Tibial artery (tissue), 4 donors: ENCODE measurements at regions not wholly inside any gene's neighbourhood (a gene's known extent, or its start where the extent isn't known, plus 50 kb on each side); places are given as distances from the start of the nearest gene placed in this dataset.

Source experiments
- DNase-seq, 2 donors: peaks; one replicate each; pipeline ENCODE4 v3.0.0-alpha.2; 2019
- H3K27ac ChIP-seq, 2 donors: fragments of 200-600 bp; sonication (generic) in 1 of 2; 1 replicate in 1 of 2; 2 replicates in 1 of 2; pipeline ENCODE4 v1.5.1; 2018 to 2019; ENCODE audit warnings: mild to moderate bottlenecking in 1 of 2
- H3K27me3 ChIP-seq, 2 donors: fragments of 200-600 bp; sonication (generic) in 1 of 2; one replicate each; pipeline versions ENCODE4 v1.5.1 to v1.6.0; 2016 to 2019
- H3K36me3 ChIP-seq, 3 donors: fragments of 200-600 bp; sonication (generic) in 2 of 3; one replicate each; pipeline ENCODE4 v1.5.1; 2016 to 2019; ENCODE audit warnings: mild to moderate bottlenecking in 2 of 3
- H3K4me1 ChIP-seq, 4 donors: fragments of 200-600 bp; sonication (generic) in 2 of 4; 1 replicate in 3 of 4; 2 replicates in 1 of 4; pipeline ENCODE4 v1.5.1; 2016 to 2019
- H3K4me3 ChIP-seq, 2 donors: fragments of 200-600 bp; sonication (generic) in 1 of 2; 1 replicate in 1 of 2; 2 replicates in 1 of 2; pipeline ENCODE4 v1.5.1; 2018 to 2019; ENCODE audit warnings: mild to moderate bottlenecking in 2 of 2
- H3K9me3 ChIP-seq, 3 donors: fragments of 200-600 bp; sonication (generic) in 1 of 3; one replicate each; pipeline ENCODE4 v1.5.1; 2016 to 2019
- CTCF ChIP-seq, 2 experiments: fragments of 200-600 bp in 1 of 2; fragments of 450-650 bp in 1 of 2; IDR thresholded peaks; one replicate each; pipeline ENCODE4 v1.5.1; 2017 to 2019; ENCODE audit warnings: antibody characterized with exemption in 2 of 2, mild to moderate bottlenecking in 1 of 2, moderate library complexity in 1 of 2
- intact Hi-C: fragments of 100-400 bp; cut with DNase I; formaldehyde crosslinking; loops from one replicate; pipeline ENCODE4 v1.15.0; 2023; ENCODE audit warnings: low total_unique reads

- no peaks in the 10 kb centered on the region for H3K36me3 ChIP-seq
- no peaks in the 10 kb centered on the region for H3K27me3 ChIP-seq
- intact Hi-C loops: no loop called here
- H3K4me3 ChIP-seq: no peak overlapping the region
- H3K27ac ChIP-seq: no peak overlapping the region
- H3K4me1 ChIP-seq: no peaks in the 10 kb centered on the region
- TF ChIP-seq CTCF (IDR thresholded peaks at IDR 0.05): no peak
- H3K9me3 ChIP-seq: no peaks in the 10 kb centered on the region
- no peak for DNase-seq
These were observed 101.6 kb upstream of the SPRY4 start for GRCh38 chr5:142426129-142427014.

- TF ChIP-seq CTCF (IDR thresholded peaks at IDR 0.05): no peak
- no peak for DNase-seq
- H3K36me3 ChIP-seq: no peaks in the 10 kb centered on the region
- no peaks in the 10 kb centered on the region for H3K9me3 ChIP-seq
- no peak overlapping the region for H3K27ac ChIP-seq
- H3K27me3 ChIP-seq: no peaks in the 10 kb centered on the region
- no peak overlapping the region for H3K4me3 ChIP-seq
- intact Hi-C loops: no loop called here
- no peaks in the 10 kb centered on the region for H3K4me1 ChIP-seq
These were observed 100.7 kb upstream of the SPRY4 start for GRCh38 chr5:142425286-142426065.

GRCh38 chr5:142422429-142422828 is 97.6 kb upstream of the SPRY4 start:
- TF ChIP-seq CTCF (IDR thresholded peaks at IDR 0.05): no peak

GRCh38 chr5:142421621-142422397 is 97.0 kb upstream of the SPRY4 start:
- Histone ChIP-seq H3K36me3 (no peaks in the 10 kb centered on the region), H3K27ac (no peak overlapping the region)
- no peak for TF ChIP-seq CTCF (IDR thresholded peaks at IDR 0.05)

More at GRCh38 chr5:142422429-142422828, 97.6 kb upstream of the SPRY4 start:
- no peak for DNase-seq
- no peaks in the 10 kb centered on the region for H3K27me3 ChIP-seq
- intact Hi-C loops: no loop called here
- H3K27ac ChIP-seq: no peak overlapping the region
- H3K4me1 ChIP-seq: no peaks in the 10 kb centered on the region
- H3K36me3 ChIP-seq: no peaks in the 10 kb centered on the region
- no peaks in the 10 kb centered on the region for H3K9me3 ChIP-seq
- no peak overlapping the region for H3K4me3 ChIP-seq

GRCh38 chr5:142421228-142421617 is 96.4 kb upstream of the SPRY4 start:
- no peak for TF ChIP-seq CTCF (IDR thresholded peaks at IDR 0.05)
- intact Hi-C loops: no loop called here
- Histone ChIP-seq H3K4me3 (no peak overlapping the region), H3K4me1 (no peaks in the 10 kb centered on the region), H3K27ac (no peak overlapping the region), H3K27me3 (no peaks in the 10 kb centered on the region), H3K9me3 (no peaks in the 10 kb centered on the region), H3K36me3 (no peaks in the 10 kb centered on the region)
- DNase-seq: no peak

More at GRCh38 chr5:142421621-142422397, 97.0 kb upstream of the SPRY4 start:
- Histone ChIP-seq H3K4me3 (no peak overlapping the region), H3K27me3 (no peaks in the 10 kb centered on the region), H3K9me3 (no peaks in the 10 kb centered on the region), H3K4me1 (no peaks in the 10 kb centered on the region)
- intact Hi-C loops: no loop called here
- DNase-seq: no peak
